ENCODE measurements at regions not wholly inside any gene's neighbourhood (a gene's known extent, or its start where the extent isn't known, plus 50 kb on each side); places are given as distances from the start of the nearest gene placed in this dataset.

DNA sequence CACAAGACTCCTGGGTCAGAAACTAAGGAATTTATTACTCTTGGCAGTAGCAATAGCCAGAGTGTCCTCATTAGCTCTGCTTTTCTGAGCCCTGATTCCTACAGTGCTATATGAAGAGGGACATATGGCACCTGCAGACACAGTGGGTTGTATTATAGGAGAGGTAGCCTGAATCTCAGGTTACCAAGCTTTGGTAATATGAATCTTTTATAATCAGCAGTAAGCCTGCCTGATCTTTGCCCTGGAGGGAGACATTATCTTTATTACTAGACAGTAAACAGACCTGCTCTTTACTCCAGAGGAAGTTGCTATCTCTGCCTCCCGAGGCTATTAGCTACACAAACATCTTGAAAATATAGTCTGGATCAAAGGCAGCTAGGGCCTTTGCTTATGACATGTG lies 62.5 kb upstream of the HOPX start:
- CTCF ChIA-PET (ENCODE audit: partially characterized antibody), result interaction anchor here (0.7 kb wide), 1 partner anchor 12 kb away, joined by 4 read pairs; no protein-coding TSS in a partner anchor
- 90% methylated on average over 1 of the region's 1 CpG; no CpG with 5 or more reads in 1 of the 2 experiments for WGBS, 2 experiments (ENCODE audit: extremely low coverage in 1 of 2, insufficient coverage in 1 of 2, insufficient read length in 1 of 2, insufficient replicate concordance in 2 of 2, low coverage in 1 of 2, low lambda C conversion rate in 2 of 2, missing lambda C conversion rate in 1 of 2)
- Histone ChIP-seq H3K79me2 (ENCODE audit: control insufficient read depth in 1 of 2, insufficient read depth in 2 of 2, low read length in 2 of 2) (no peaks in the 10 kb centered on the region), H3K4me1 (replicated peaks in 1 of 4; ENCODE audit: control insufficient read depth in 3 of 4, insufficient read depth in 4 of 4, low read length in 3 of 4) (no peaks in the 10 kb centered on the region), H2BK20ac (ENCODE audit: low read length) (no peak overlapping the region), H3K14ac (ENCODE audit: insufficient read length) (no peak overlapping the region), H2AK5ac (ENCODE audit: low read depth, low read length) (no peak overlapping the region), H3K23me2 (ENCODE audit: low read depth, low read length) (no peaks in the 10 kb centered on the region), H3K4me2 (ENCODE audit: insufficient read depth in 1 of 2, low read depth in 2 of 2, low read length in 2 of 2) (no peak overlapping the region), H2BK5ac (ENCODE audit: low read depth, low read length) (no peak overlapping the region), H4K20me1 (replicated peaks in 1 of 2; ENCODE audit: control insufficient read depth in 1 of 2, insufficient read depth in 2 of 2, low read length in 2 of 2) (no peaks in the 10 kb centered on the region), H2BK120ac (replicated peaks; ENCODE audit: low read depth, low read length) (no peak overlapping the region), H3K79me1 (ENCODE audit: low read depth, low read length) (no peaks in the 10 kb centered on the region), H4K5ac (ENCODE audit: insufficient read length, low read depth, low read length) (no peak overlapping the region), H3K27me3 (replicated peaks in 1 of 4; ENCODE audit: control insufficient read depth in 3 of 4, extremely low read depth in 1 of 4, insufficient read depth in 3 of 4, low read length in 3 of 4) (no peaks in the 10 kb centered on the region), H3K4ac (replicated peaks; ENCODE audit: insufficient read length, low read depth, low read length) (no peak overlapping the region), H3K36me3 (ENCODE audit: control insufficient read depth in 2 of 4, insufficient read depth in 4 of 4, low read length in 3 of 4) (no peaks in the 10 kb centered on the region), H3K56ac (replicated peaks; ENCODE audit: insufficient read length, low read depth, low read length) (no peak overlapping the region), H3K9ac (replicated peaks in 1 of 4; ENCODE audit: extremely low read depth in 1 of 4, low read depth in 3 of 4, low read length in 3 of 4) (no peak overlapping the region), H2BK12ac (ENCODE audit: low read depth, low read length) (no peak overlapping the region), H2AFZ (ENCODE audit: low read length) (no peak overlapping the region), H2BK15ac (ENCODE audit: low read length) (no peak overlapping the region), H3K9me3 (ENCODE audit: insufficient read depth in 2 of 2, low read depth in 1 of 2, low read length in 1 of 2) (no peaks in the 10 kb centered on the region), H4K91ac (replicated peaks; ENCODE audit: insufficient read length, low read length) (no peak overlapping the region), H3K4me3 (ENCODE audit: extremely low read depth in 1 of 4, insufficient read depth in 2 of 4, low read depth in 3 of 4, low read length in 4 of 4) (no peak overlapping the region), H4K8ac (ENCODE audit: extremely low read depth, insufficient read depth, low read length) (no peak overlapping the region), H3K18ac (ENCODE audit: extremely low read depth, low read length) (no peak overlapping the region), H3K27ac (ENCODE audit: low read depth, low read length) (no peak overlapping the region), H3K23ac (ENCODE audit: insufficient read length) (no peak overlapping the region)
- POLR2A ChIA-PET (ENCODE audit: partially characterized antibody), result interaction anchor here (0.6 kb wide), 1 partner anchor 19 kb away, joined by 3 read pairs; no protein-coding TSS in a partner anchor
- DNase-seq (ENCODE audit: low read depth in 1 of 2, low spot score in 2 of 2), result no peak
- no peak for FAIRE-seq
- TF ChIP-seq RFX5 (IDR thresholded peaks at IDR 0.05; ENCODE audit: borderline replicate concordance, low read depth, low read length) (no peak), PHF8 (conservative IDR thresholded peaks at IDR 0.05; ENCODE audit: low read depth, low read length) (no peak), EZH2 (IDR thresholded peaks at IDR 0.05; ENCODE audit: low read depth, low read length, severe bottlenecking) (no peak), SP2 (IDR thresholded peaks at IDR 0.05; ENCODE audit: low read length) (no peak), JUN (IDR thresholded peaks at IDR 0.05; ENCODE audit: low read depth, low read length) (no peak), SUZ12 (IDR thresholded peaks at IDR 0.05; ENCODE audit: low read length) (no peak), EP300 (IDR thresholded peaks at IDR 0.05; ENCODE audit: borderline replicate concordance in 1 of 2, low read depth in 2 of 2, low read length in 2 of 2) (no peak), RAD21 (IDR thresholded peaks at IDR 0.05 in 1 of 2, conservative IDR thresholded peaks at IDR 0.05 in 1 of 2; ENCODE audit: low read depth in 2 of 2, low read length in 2 of 2) (no peak), TAF1 (IDR thresholded peaks at IDR 0.05; ENCODE audit: low read depth, low read length) (no peak), NANOG (IDR thresholded peaks at IDR 0.05; ENCODE audit: insufficient read depth, low read depth, low read length, poor library complexity, severe bottlenecking) (no peak)
- TF ChIP-seq, protein P1, sequence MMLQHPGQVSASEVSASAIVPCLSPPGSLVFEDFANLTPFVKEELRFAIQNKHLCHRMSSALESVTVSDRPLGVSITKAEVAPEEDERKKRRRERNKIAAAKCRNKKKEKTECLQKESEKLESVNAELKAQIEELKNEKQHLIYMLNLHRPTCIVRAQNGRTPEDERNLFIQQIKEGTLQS (IDR thresholded peaks at IDR 0.05; ENCODE audit: insufficient read depth, low read depth, low read length), result no peak

Data from H1 (cell line).